Hippocampal formation (tissue), 2 donors: ENCODE measurements at regions not wholly inside any gene's neighbourhood (a gene's known extent, or its start where the extent isn't known, plus 50 kb on each side); places are given as distances from the start of the nearest gene placed in this dataset.

Source experiments
- DNase-seq, 2 donors: peaks; one replicate each; lab custom pipeline; 2025; lab: John Stamatoyannopoulos, UW

- DNase-seq = no peak
Observed at GRCh38 chr16:6932871-6933385, 399.7 kb upstream of the RBFOX1 start.

GRCh38 chr16:6929868-6930267 is 402.8 kb upstream of the RBFOX1 start:
- DNase-seq = no peak

DNA sequence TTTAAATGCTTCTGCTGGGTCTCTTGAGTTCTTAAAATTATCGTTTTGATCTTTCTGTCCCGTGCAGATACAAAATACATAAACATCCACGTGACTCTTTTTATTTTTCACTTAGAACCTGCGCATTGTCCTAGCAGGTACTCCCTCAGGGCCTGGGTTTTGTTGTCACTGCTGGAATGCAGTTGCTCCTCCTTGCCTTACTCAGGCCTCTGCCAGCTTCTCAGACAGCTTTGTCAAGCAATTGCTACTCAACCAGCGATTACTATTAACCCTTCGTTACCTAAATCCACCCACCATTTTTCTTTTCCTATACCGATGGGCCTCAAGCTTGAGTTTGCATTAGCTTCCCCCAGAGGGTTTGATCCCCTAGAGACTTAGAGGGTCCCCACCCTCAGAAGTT is 405.9 kb upstream of the RBFOX1 start:
- DNase-seq = no peak

- DNase-seq = no peak
Observed at GRCh38 chr16:6926341-6926740, 406.3 kb upstream of the RBFOX1 start.

- DNase-seq = no peak
Observed at GRCh38 chr16:6918646-6919045, 414.0 kb upstream of the RBFOX1 start.

- DNase-seq = no peak
Observed at GRCh38 chr16:6916946-6917345, 415.7 kb upstream of the RBFOX1 start.

- no peak for DNase-seq
Observed at GRCh38 chr16:6913566-6913965, 419.1 kb upstream of the RBFOX1 start.

- DNase-seq = no peak
Observed at GRCh38 chr16:6910301-6910700, 422.3 kb upstream of the RBFOX1 start.

DNA sequence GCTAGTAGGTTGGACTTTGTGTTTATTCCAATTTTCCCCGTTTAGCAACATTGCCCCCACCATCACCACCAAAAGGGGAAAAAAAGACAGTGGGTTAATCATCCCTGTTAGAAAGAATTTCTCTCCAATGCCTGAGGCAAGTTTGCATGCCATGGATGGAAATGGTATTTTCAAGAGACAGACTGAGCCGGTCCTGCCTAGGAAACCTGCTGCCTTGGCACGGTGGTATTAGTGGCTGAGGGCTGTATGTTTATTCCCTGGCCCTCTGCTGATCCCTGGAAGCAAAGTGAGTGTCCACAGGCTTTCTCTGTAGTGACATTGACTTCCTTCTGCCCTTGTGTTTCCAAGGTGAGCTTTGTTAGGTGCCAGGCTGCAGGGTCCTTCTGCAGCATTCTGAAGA is 427.0 kb upstream of the RBFOX1 start:
- no peak for DNase-seq

DNA sequence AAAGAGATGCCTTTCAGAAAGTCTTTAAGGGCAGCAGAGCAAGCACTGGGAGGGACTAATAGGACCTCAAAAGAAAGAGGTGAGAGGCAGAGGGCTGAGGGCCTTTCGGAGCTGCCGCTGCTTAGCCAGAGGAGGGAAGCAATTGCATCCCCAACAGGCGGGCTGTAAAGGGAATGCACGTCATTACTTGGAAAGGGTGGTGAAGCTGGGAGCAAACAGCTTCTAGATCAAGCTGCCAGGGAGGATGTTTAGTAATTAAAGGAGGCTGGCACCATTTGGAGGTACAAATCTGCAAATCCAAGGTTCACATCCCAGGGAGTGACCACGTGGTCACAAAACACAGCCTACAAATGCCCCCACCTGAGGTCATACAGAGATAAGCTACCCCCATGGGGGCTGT is 429.0 kb upstream of the RBFOX1 start:
- DNase-seq = no peak

DNA sequence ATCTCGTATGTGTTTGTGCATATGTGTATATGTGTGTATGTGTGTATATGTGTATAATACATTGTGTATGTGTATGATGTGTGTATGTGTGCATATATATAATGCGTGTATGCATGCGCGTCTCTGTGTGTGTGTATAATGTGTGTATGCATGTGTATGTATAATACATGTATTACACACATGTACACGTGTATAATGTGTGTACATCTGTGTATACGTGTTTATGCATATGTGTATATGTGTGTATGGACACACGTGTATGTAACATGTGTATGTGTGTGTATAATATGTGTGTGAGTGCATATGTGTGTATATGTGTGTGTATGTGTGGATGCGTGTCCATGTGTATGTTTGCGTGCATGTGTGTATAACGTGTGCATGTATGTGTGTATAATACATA is 433.7 kb upstream of the RBFOX1 start:
- no peak for DNase-seq

DNA sequence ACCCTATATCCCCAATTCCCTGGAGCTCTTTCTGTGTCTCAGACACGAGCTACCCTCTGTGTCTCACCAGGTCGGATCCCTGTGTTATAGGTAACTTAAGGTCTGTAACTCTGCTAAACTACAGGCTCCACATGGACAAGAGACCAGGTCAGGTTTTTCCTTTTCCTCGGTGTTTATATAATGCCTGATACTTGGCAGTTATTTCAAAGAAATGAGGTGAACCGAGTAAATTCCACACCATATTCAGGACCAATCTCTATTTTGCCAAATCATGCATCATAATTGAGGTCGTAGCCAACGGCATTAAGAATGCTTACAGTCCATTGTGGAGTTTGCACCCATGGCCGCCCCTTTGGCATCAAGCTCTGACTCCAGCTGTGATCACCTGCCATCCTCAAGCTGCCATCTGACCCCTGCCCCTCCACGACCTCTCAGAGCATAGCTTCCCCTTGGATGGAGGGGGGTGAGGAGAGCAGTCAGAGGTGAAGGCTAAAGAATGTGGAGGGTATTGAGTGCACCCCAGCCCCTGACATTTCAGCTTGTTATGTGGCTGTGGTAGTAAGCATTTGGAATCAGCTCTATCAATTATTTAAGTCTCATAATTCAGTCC is 434.7 kb upstream of the RBFOX1 start:
- no peak for DNase-seq

GRCh38 chr16:6892966-6893365 is 439.7 kb upstream of the RBFOX1 start:
- DNase-seq = no peak

- DNase-seq = no peak
Observed at GRCh38 chr16:6891496-6891895, 441.1 kb upstream of the RBFOX1 start.

GRCh38 chr16:6888531-6888930 is 444.1 kb upstream of the RBFOX1 start:
- DNase-seq = no peak

DNA sequence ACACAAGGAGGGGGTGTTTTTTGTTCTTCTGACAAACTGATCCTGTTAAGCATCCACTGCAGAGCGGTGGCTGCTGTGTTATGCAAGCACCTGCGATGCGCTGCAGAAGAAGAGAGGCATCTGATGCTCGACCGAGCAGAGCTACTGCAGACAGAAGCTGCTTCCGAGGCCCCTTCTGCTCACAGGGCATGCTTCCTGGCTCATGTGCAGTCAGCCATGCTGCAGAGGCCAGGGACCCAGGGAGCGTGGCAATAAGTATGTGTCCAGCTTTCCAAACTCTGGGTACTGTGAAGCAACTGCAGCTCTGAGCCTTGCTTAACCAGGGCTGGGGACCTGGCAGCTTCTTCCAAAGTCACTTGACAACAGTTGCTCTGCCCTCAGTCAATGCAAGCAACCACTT is 448.6 kb upstream of the RBFOX1 start:
- DNase-seq = no peak

GRCh38 chr16:6880263-6880662 is 452.4 kb upstream of the RBFOX1 start:
- DNase-seq = no peak

DNA sequence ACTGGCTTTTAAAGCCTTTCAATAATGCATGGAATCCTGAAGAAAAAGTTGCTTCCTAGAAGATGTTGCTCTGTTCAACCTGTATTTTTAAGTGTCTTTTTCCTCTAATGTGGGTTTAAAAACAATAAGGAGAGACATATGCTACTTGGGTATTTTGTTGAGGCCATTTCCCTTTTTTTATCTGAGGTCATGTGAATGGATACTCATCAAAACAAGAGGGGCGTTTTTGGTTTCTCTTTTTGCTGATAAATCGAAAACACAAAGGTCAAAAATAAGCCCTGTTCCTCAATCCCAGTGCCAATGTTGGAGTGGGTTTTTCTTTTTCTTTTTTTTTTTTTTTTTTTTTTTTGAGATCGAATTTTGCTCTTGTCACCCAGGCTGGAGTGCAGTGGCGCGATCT is 468.0 kb upstream of the RBFOX1 start:
- DNase-seq = no peak

DNA sequence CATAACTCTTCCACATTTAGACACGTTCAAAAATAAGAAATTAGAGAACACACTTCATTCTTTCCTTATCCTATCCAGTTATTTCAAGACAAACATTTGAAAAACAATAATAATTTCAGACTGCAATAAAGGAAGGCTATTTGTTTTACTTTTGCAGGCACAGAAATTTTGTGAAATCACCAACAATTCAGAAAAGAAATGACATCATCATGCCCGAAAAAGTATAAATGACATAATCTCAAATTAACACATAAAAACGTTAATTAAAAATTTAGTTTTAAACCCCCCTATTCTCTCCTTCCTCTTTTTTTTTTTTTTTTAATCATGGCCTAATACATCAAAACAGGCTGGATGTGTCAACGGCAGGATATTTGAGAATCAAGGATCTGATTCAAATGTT is 468.4 kb upstream of the RBFOX1 start:
- DNase-seq = no peak

DNA sequence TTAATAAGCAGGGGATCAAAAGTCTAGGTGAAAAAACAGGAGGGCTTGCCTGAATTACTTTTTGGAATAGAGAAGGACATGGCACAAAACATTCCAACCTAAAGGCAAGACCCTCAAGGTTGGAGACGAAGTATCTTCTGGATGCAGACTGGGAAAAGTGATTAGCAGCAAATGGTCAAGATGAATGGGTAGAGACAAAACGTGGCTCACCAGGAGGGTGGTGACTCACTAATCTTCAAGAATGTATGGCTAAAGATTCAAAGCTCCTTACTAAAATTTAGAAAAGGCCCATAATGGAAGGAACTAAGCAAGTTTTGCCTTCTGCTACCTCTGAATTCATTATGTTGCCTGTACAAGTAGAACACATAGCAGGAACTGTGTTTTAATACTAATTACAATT is 469.5 kb upstream of the RBFOX1 start:
- no peak for DNase-seq

- DNase-seq = no peak
Observed at GRCh38 chr16:6861815-6862477, 470.7 kb upstream of the RBFOX1 start.

GRCh38 chr16:6861135-6861814 is 471.4 kb upstream of the RBFOX1 start:
- no peak for DNase-seq

GRCh38 chr16:6857575-6857974 is 475.1 kb upstream of the RBFOX1 start:
- no peak for DNase-seq
